ENCODE measurements at regions not wholly inside any gene's neighbourhood (a gene's known extent, or its start where the extent isn't known, plus 50 kb on each side); places are given as distances from the start of the nearest gene placed in this dataset.

- no peak for DNase-seq
Measured at GRCh38 chr17:69958063-69958462, 117.0 kb upstream of the KCNJ16 start.

- no peak for DNase-seq
Measured at GRCh38 chr17:69959283-69959682, 115.7 kb upstream of the KCNJ16 start.

GRCh38 chr17:69960755-69961154 is 114.3 kb upstream of the KCNJ16 start:
- DNase-seq: peak; percentile 13

GRCh38 chr17:69961501-69962145 is 113.4 kb upstream of the KCNJ16 start:
- DNase-seq: peak; percentile 65

GRCh38 chr17:69962436-69962995 is 112.5 kb upstream of the KCNJ16 start:
- DNase-seq: no peak

- no peak for DNase-seq
Measured at GRCh38 chr17:69967910-69968411, 107.1 kb upstream of the KCNJ16 start.

GRCh38 chr17:69969897-69970296 is 105.1 kb upstream of the KCNJ16 start:
- DNase-seq: no peak

- DNase-seq: no peak
Measured at GRCh38 chr17:69972251-69972650, 102.8 kb upstream of the KCNJ16 start.

GRCh38 chr17:69975808-69976207 is 99.2 kb upstream of the KCNJ16 start:
- no peak for DNase-seq

GRCh38 chr17:69978056-69978646 is 96.9 kb upstream of the KCNJ16 start:
- DNase-seq: no peak

GRCh38 chr17:69981441-69981840 is 93.6 kb upstream of the KCNJ16 start:
- no peak for DNase-seq

GRCh38 chr17:69995476-69995875 is 79.5 kb upstream of the KCNJ16 start:
- no peak for DNase-seq

GRCh38 chr17:69997332-69997731 is 77.7 kb upstream of the KCNJ16 start:
- no peak for DNase-seq

- no peak for DNase-seq
Measured at GRCh38 chr17:69999253-69999652, 75.8 kb upstream of the KCNJ16 start.

- DNase-seq: no peak
Measured at GRCh38 chr17:70006159-70006558, 68.9 kb upstream of the KCNJ16 start.

GRCh38 chr17:70011750-70012149 is 63.3 kb upstream of the KCNJ16 start:
- no peak for DNase-seq

- DNase-seq: no peak
Measured at GRCh38 chr17:70013911-70014310, 61.1 kb upstream of the KCNJ16 start.

GRCh38 chr17:70017112-70017511 is 57.9 kb upstream of the KCNJ16 start:
- peak; percentile 84 for DNase-seq

GRCh38 chr17:70017941-70018340 is 57.1 kb upstream of the KCNJ16 start:
- DNase-seq: no peak

- DNase-seq: no peak
Measured at GRCh38 chr17:70021726-70022125, 53.3 kb upstream of the KCNJ16 start.

GRCh38 chr17:70022175-70022574 is 52.9 kb upstream of the KCNJ16 start:
- DNase-seq: no peak

GRCh38 chr17:70024253-70024652 is 50.8 kb upstream of the KCNJ16 start:
- DNase-seq: no peak
